ENCODE measurements at regions not wholly inside any gene's neighbourhood (a gene's known extent, or its start where the extent isn't known, plus 50 kb on each side); places are given as distances from the start of the nearest gene placed in this dataset.

DNA sequence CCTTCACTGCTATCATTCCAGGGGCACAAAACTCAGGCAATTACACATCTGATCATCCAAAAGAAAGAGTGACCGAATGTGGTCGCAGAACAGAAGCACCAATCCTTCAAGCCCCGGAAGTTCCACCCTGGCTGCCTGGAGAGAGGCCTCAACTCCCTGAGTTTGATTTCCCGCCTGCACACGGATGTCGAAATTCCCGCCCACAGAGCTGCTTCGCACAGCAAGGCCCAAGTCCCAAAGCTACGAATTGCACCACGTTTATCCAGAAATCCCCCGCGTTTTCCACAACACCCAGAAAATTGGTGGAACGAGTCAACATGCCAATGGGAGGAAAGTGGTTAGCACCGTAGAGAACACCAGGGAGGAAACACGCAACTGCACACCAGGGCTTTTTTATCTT is 445.4 kb downstream of the EIPR1 start:
- TF ChIP-seq, protein P1, sequence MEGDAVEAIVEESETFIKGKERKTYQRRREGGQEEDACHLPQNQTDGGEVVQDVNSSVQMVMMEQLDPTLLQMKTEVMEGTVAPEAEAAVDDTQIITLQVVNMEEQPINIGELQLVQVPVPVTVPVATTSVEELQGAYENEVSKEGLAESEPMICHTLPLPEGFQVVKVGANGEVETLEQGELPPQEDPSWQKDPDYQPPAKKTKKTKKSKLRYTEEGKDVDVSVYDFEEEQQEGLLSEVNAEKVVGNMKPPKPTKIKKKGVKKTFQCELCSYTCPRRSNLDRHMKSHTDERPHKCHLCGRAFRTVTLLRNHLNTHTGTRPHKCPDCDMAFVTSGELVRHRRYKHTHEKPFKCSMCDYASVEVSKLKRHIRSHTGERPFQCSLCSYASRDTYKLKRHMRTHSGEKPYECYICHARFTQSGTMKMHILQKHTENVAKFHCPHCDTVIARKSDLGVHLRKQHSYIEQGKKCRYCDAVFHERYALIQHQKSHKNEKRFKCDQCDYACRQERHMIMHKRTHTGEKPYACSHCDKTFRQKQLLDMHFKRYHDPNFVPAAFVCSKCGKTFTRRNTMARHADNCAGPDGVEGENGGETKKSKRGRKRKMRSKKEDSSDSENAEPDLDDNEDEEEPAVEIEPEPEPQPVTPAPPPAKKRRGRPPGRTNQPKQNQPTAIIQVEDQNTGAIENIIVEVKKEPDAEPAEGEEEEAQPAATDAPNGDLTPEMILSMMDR (IDR thresholded peaks at IDR 0.05), result no peak
- no peak for TF ChIP-seq POLR2A (IDR thresholded peaks at IDR 0.05)

All from uterus (tissue), 2 donors.